GM19035 (cell line): ENCODE measurements at regions not wholly inside any gene's neighbourhood (a gene's known extent, or its start where the extent isn't known, plus 50 kb on each side); places are given as distances from the start of the nearest gene placed in this dataset.
A peak's percentile ranks its signal among the peaks of the same experiment; 100 is the strongest.

Experiments
- ATAC-seq: cut with Tn5 transposase; IDR thresholded peaks from one replicate; pipeline ENCODE4 v1.9.1; 2021; ENCODE audit not compliant: unreplicated experiment

- no peak for ATAC-seq
These were observed 234.3 kb upstream of the PLEKHG7 start for GRCh38 chr12:92468358-92469020.

- no peak for ATAC-seq
These were observed 234.9 kb upstream of the PLEKHG7 start for GRCh38 chr12:92467886-92468285.

GRCh38 chr12:92466391-92467305 is 236.1 kb upstream of the PLEKHG7 start:
- peak; percentile 47 for ATAC-seq

GRCh38 chr12:92465786-92466295 is 236.9 kb upstream of the PLEKHG7 start:
- ATAC-seq, result no peak

GRCh38 chr12:92464911-92465310 is 237.9 kb upstream of the PLEKHG7 start:
- ATAC-seq, result no peak

GRCh38 chr12:92463171-92463570 is 239.6 kb upstream of the PLEKHG7 start:
- no peak for ATAC-seq

GRCh38 chr12:92462527-92462926 is 240.3 kb upstream of the PLEKHG7 start:
- no peak for ATAC-seq

- ATAC-seq, result peak; percentile 55
These were observed 240.7 kb upstream of the PLEKHG7 start for GRCh38 chr12:92462049-92462448.

GRCh38 chr12:92459850-92460249 is 242.9 kb upstream of the PLEKHG7 start:
- ATAC-seq, result no peak

GRCh38 chr12:92458996-92459395 is 243.8 kb upstream of the PLEKHG7 start:
- no peak for ATAC-seq

GRCh38 chr12:92457458-92458180 is 245.2 kb upstream of the PLEKHG7 start:
- ATAC-seq, result no peak

- no peak for ATAC-seq
These were observed 250.0 kb upstream of the PLEKHG7 start for GRCh38 chr12:92452763-92453162.

GRCh38 chr12:92446083-92446460 is 256.7 kb upstream of the PLEKHG7 start:
- peak; percentile 0 for ATAC-seq

- ATAC-seq, result peak; percentile 86
These were observed 257.3 kb upstream of the PLEKHG7 start for GRCh38 chr12:92445253-92446082.

- peak; percentile 37 for ATAC-seq
These were observed 258.0 kb upstream of the PLEKHG7 start for GRCh38 chr12:92444763-92445162.

GRCh38 chr12:92442782-92443181 is 260.0 kb upstream of the PLEKHG7 start:
- no peak for ATAC-seq

GRCh38 chr12:92440072-92440471 is 262.7 kb upstream of the PLEKHG7 start:
- no peak for ATAC-seq

GRCh38 chr12:92439420-92439805 is 263.4 kb upstream of the PLEKHG7 start:
- no peak for ATAC-seq

GRCh38 chr12:92438641-92439419 is 264.0 kb upstream of the PLEKHG7 start:
- no peak for ATAC-seq

- no peak for ATAC-seq
These were observed 265.3 kb upstream of the PLEKHG7 start for GRCh38 chr12:92437452-92437851.
